ENCODE measurements at regions not wholly inside any gene's neighbourhood (a gene's known extent, or its start where the extent isn't known, plus 50 kb on each side); places are given as distances from the start of the nearest gene placed in this dataset.

DNA sequence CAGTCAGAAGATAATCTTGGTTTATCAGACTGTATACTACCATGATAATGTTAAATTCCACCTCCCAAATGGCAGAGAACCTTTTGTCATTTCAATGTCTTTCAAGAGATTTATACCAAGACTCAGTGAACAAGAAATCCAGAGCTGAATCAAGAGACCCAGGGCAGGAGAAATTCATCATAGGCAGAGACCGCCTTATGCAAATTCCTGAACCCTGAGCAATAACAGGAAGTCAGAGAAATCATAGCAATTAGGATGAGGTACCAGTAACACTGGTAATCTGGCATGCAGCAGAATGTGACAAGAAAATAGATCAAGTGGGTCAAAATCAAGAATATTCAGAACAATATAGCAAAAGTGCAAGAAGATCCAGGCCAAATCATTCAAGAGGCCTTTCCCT is 412.4 kb upstream of the LRATD1 start:
- intact Hi-C loops (cut with DNase I, micrococcal nuclease) = no loop called here
- DNase-seq (no peak), ATAC-seq (no peak)
- no peaks in the 10 kb centered on the region for H3K27me3 Mint-ChIP-seq
- ChIA-PET POLR2A (no interaction called here), CTCF (no interaction called here)
- H3K27ac Mint-ChIP-seq = no peak overlapping the region
- H3K4me3 Mint-ChIP-seq = no peak overlapping the region
- no peaks in the 10 kb centered on the region for H3K9me3 Mint-ChIP-seq (ENCODE audit: low read depth)
- H3K36me3 Mint-ChIP-seq (ENCODE audit: low read depth) = no peaks in the 10 kb centered on the region
- H3K4me1 Mint-ChIP-seq = no peaks in the 10 kb centered on the region

DNA sequence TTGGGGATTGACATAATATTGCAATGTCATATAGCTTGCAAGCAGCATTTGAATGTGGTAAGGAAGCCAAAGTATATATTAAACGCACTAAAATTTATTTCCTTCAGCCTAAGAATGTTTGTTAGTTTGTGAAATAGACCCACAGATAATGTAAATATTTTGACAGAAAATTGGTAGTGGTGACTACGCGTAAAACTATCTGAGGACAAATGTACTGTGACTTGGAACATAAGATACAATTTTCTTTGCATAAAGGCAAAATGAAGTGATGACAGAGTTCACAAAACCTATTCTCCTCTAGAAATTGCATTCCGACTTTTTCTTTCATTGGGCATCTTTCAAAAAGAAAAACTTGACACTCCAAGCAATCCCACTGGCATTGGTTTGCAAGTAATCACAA is 411.1 kb upstream of the LRATD1 start:
- no peaks in the 10 kb centered on the region for H3K9me3 Mint-ChIP-seq (ENCODE audit: low read depth)

DNA sequence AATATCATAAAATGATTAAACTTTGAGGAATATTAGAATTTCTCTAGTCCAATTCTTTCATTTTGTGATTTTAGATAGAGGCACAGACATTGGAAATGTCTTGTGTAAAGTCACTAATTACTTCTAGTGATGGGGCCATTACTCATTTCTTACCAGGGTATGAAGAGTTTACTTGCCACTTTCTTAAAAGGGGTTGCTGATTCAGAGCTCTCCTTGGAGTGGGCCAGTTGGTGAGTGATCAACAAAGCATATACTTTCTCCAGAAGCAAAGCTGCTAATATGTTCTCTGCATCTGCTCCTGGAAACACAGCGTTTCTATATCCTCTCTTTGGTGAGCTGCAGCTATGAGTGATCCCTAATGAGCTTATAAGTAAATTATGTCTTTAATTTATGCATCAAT is 408.9 kb upstream of the LRATD1 start:
- Mint-ChIP-seq H3K36me3 (ENCODE audit: low read depth) (no peaks in the 10 kb centered on the region), H3K4me1 (no peaks in the 10 kb centered on the region), H3K9me3 (ENCODE audit: low read depth) (peaks cover 2% of the 10 kb centered on the region), H3K27me3 (no peaks in the 10 kb centered on the region), H3K27ac (no peak overlapping the region), H3K4me3 (no peak overlapping the region)
- DNase-seq = no peak
- ChIA-PET POLR2A (no interaction called here), CTCF (no interaction called here)
- ATAC-seq = no peak
- intact Hi-C loops (cut with DNase I, micrococcal nuclease) = no loop called here

More for the DNA sequence above, 411.1 kb upstream of the LRATD1 start:
- Mint-ChIP-seq H3K27ac (no peak overlapping the region), H3K4me3 (no peak overlapping the region), H3K27me3 (no peaks in the 10 kb centered on the region), H3K36me3 (ENCODE audit: low read depth) (no peaks in the 10 kb centered on the region), H3K4me1 (no peaks in the 10 kb centered on the region)
- DNase-seq (no peak), ATAC-seq (no peak)
- ChIA-PET CTCF (no interaction called here), POLR2A (interaction anchor here (0.7 kb wide), 1 partner anchor 874 kb away, joined by 3 read pairs; no protein-coding TSS in a partner anchor)
- intact Hi-C loops (cut with DNase I, micrococcal nuclease) = no loop called here

DNA sequence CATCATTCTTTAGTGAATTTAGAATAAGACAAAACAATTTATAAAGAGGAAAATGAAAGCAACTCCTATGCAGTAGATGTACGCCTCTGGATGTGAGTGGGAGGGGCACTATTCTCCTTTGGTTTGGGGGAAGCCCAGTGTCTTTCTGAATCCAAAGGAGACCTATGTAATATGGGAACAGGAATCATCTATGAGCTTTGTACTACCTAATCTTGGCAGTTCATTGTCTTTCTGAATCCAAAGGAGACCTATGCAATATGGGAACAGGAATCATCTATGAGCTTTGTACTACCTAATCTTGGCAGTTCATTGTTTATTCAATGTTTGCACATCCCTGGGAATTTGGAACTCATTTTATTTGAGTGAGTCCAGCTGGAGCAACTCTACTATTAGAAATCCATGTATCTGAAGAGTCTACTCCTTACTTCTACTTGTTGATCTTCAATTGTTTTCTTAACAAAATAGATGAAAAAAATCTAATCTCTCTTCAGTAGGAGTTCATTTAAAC is 401.1 kb upstream of the LRATD1 start:
- H3K36me3 Mint-ChIP-seq (ENCODE audit: low read depth) = no peaks in the 10 kb centered on the region
- peaks cover 8% of the 10 kb centered on the region for H3K9me3 Mint-ChIP-seq (ENCODE audit: low read depth)
- POLR2A ChIA-PET = no interaction called here
- DNase-seq (no peak), ATAC-seq (no peak)
- CTCF ChIA-PET = no interaction called here
- no peaks in the 10 kb centered on the region for H3K27me3 Mint-ChIP-seq
- intact Hi-C loops (cut with DNase I, micrococcal nuclease) = no loop called here
- H3K4me1 Mint-ChIP-seq = no peaks in the 10 kb centered on the region
- no peak overlapping the region for H3K27ac Mint-ChIP-seq
- no peak overlapping the region for H3K4me3 Mint-ChIP-seq

DNA sequence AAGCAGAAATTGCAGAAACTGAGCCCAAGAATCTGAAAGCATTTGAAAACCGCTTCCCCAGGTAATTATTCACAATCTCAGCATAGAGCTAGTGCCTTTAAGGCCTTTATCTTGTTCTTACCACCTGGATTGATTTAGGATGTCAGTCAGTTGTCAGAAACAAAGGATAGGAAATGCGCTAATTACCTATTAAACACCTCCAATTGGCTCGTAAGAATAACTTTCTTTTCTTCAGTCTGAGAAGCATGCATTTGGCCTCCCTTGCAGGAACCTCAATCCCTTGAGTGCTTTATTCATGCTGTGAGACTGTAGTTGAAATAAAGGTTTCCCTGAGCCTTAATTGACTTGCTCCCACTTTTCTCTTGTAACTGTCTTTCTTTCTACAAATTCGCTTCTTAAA is 400.3 kb upstream of the LRATD1 start:
- ChIA-PET CTCF (no interaction called here), POLR2A (no interaction called here)
- Mint-ChIP-seq H3K4me1 (no peaks in the 10 kb centered on the region), H3K4me3 (no peak overlapping the region), H3K36me3 (ENCODE audit: low read depth) (no peaks in the 10 kb centered on the region), H3K27ac (no peak overlapping the region), H3K27me3 (no peaks in the 10 kb centered on the region), H3K9me3 (ENCODE audit: low read depth) (peaks cover 8% of the 10 kb centered on the region)
- no peak for DNase-seq
- no peak for ATAC-seq
- intact Hi-C loops (cut with DNase I, micrococcal nuclease) = no loop called here

DNA sequence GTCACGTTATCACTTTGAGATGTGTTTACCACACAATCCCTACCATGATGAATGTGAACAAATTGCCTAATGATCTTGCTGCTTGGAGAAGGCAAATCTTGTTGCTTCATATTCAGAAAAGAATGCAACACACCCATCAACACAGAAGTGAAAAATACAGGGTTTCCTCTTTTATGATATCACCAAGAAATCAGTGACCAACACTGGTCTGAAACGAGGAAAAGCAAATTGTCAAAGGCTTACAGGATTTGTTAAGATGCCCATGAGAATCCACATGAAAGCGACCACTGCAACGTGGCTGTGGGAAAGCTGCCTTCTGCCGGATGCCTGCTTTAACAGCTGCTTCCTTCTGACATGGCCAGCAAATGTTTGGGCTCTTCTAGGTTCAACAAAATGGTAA is 397.6 kb upstream of the LRATD1 start:
- intact Hi-C loops (cut with DNase I, micrococcal nuclease) = no loop called here
- H3K27ac Mint-ChIP-seq = no peak overlapping the region
- ChIA-PET CTCF (no interaction called here), POLR2A (no interaction called here)
- ATAC-seq = no peak
- no peaks in the 10 kb centered on the region for H3K27me3 Mint-ChIP-seq
- H3K9me3 Mint-ChIP-seq (ENCODE audit: low read depth) = peaks cover 6% of the 10 kb centered on the region
- no peak for DNase-seq
- no peaks in the 10 kb centered on the region for H3K4me1 Mint-ChIP-seq
- H3K36me3 Mint-ChIP-seq (ENCODE audit: low read depth) = no peaks in the 10 kb centered on the region
- no peak overlapping the region for H3K4me3 Mint-ChIP-seq

DNA sequence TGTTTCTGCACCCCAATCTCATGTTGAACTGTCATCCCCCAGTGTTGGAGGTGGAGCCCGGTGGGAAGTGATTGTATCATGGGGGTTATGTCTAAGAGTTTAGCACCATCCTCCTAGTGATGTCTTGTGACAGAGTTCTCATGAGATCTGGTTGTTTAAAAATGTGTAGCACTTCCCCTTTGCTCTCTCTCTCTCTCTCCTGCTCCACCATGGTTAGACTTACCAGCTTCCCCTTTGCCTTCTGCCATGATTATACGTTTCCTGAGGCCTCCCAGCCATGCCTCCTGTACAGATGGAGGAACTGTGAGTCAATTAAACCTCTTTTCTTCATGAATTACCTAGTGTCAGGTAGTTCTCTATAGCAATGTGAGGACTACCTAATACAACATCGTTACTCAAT is 396.9 kb upstream of the LRATD1 start:
- intact Hi-C loops (cut with DNase I, micrococcal nuclease) = no loop called here
- Mint-ChIP-seq H3K4me1 (no peaks in the 10 kb centered on the region), H3K36me3 (ENCODE audit: low read depth) (no peaks in the 10 kb centered on the region), H3K27me3 (no peaks in the 10 kb centered on the region), H3K27ac (no peak overlapping the region), H3K9me3 (ENCODE audit: low read depth) (peaks cover 5% of the 10 kb centered on the region), H3K4me3 (no peak overlapping the region)
- DNase-seq (no peak), ATAC-seq (no peak)
- CTCF ChIA-PET = no interaction called here
- POLR2A ChIA-PET = no interaction called here

DNA sequence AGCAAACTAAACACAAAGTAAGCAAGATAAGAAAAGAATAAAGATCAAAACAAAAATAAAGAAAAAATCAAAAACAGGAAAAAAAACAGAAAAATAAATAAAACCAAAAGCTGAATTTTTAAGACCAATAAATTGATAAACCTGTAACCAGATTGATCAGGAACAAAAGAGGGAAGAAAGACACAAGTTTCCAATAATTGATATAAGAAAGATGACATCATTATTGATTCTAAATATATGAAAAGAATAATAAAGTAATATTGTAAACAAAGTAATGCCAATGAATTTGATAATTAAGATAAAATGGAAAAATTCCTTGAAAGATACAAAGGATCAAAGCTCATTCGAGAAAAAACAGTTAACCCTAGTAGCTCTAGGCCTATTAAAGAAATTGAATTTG is 394.6 kb upstream of the LRATD1 start:
- ChIA-PET CTCF (no interaction called here), POLR2A (no interaction called here)
- H3K9me3 Mint-ChIP-seq (ENCODE audit: low read depth) = peaks cover 3% of the 10 kb centered on the region

DNA sequence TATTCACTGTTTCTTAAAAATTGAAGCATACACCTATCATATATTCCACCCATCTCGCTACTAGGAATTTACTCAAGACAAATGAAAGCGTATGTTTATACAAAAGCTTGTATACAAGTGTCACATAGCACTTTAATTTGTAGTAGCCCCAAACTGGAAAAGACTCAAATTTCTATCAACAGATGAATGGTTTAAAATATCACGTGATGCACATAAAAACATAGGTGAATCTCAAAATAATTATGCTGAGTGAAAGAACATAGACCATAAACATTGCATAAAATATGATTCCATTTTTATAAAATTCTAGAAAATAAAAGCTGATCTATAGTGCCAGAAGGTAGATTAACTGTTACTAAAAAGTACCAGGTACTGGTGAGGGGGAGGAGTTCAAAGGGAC is 392.9 kb upstream of the LRATD1 start:
- H3K27me3 Mint-ChIP-seq = no peaks in the 10 kb centered on the region
- H3K9me3 Mint-ChIP-seq (ENCODE audit: low read depth) = peaks cover 2% of the 10 kb centered on the region
- POLR2A ChIA-PET = no interaction called here
- no peaks in the 10 kb centered on the region for H3K36me3 Mint-ChIP-seq (ENCODE audit: low read depth)
- DNase-seq = no peak
- H3K4me3 Mint-ChIP-seq = no peak overlapping the region
- intact Hi-C loops (cut with DNase I, micrococcal nuclease) = no loop called here
- no peak overlapping the region for H3K27ac Mint-ChIP-seq
- ATAC-seq = no peak
- CTCF ChIA-PET = no interaction called here
- H3K4me1 Mint-ChIP-seq = no peaks in the 10 kb centered on the region

More for the DNA sequence above, 394.6 kb upstream of the LRATD1 start:
- DNase-seq = no peak
- Mint-ChIP-seq H3K36me3 (ENCODE audit: low read depth) (no peaks in the 10 kb centered on the region), H3K27me3 (no peaks in the 10 kb centered on the region), H3K4me1 (no peaks in the 10 kb centered on the region), H3K27ac (no peak overlapping the region), H3K4me3 (no peak overlapping the region)
- no peak for ATAC-seq
- intact Hi-C loops (cut with DNase I, micrococcal nuclease) = no loop called here

DNA sequence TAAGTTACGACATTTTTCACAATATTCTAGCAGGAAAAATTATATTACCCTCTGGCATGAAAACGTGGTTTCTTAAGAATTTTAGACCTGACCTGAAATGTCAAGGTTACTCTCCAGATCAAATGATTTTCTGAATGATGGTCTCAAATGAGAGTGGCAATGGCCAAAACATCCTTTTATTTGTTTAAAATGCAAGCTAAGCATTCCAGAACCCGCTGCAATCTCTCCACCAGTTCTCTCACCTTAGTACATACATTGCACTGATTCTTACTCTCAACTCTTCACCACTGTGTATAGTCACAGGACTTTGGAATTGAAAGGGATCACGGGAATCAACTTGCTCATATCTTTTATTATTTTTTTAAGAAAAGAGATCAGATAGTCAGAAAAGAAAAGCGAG is 391.6 kb upstream of the LRATD1 start:
- no peak overlapping the region for H3K4me3 Mint-ChIP-seq
- ChIA-PET POLR2A (no interaction called here), CTCF (no interaction called here)
- H3K4me1 Mint-ChIP-seq = no peaks in the 10 kb centered on the region
- no peak overlapping the region for H3K27ac Mint-ChIP-seq
- no peak for DNase-seq
- ATAC-seq = no peak
- intact Hi-C loops (cut with DNase I, micrococcal nuclease) = no loop called here
- peaks cover 1% of the 10 kb centered on the region for H3K9me3 Mint-ChIP-seq (ENCODE audit: low read depth)
- H3K36me3 Mint-ChIP-seq (ENCODE audit: low read depth) = no peaks in the 10 kb centered on the region
- no peaks in the 10 kb centered on the region for H3K27me3 Mint-ChIP-seq

DNA sequence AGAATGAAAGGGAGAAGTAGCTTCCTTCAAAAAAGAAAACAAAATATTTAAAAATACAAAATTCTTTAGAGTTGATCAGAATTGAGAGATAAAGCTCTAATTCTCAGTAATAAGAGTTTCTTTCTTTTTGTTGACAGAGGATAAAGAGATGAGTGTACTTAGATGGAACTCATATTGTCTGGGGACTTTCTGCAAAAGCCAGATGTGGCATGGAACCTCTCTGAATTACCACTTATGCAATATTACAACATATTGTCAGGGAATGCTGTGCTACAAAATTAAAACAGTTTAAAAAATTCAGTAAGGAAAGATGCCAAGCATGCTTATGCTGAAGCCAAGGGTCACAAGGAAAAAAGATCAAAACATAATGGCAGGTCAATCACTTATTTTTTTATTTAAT is 386.6 kb upstream of the LRATD1 start:
- POLR2A ChIA-PET = no interaction called here
- CTCF ChIA-PET = no interaction called here
- DNase-seq = no peak

DNA sequence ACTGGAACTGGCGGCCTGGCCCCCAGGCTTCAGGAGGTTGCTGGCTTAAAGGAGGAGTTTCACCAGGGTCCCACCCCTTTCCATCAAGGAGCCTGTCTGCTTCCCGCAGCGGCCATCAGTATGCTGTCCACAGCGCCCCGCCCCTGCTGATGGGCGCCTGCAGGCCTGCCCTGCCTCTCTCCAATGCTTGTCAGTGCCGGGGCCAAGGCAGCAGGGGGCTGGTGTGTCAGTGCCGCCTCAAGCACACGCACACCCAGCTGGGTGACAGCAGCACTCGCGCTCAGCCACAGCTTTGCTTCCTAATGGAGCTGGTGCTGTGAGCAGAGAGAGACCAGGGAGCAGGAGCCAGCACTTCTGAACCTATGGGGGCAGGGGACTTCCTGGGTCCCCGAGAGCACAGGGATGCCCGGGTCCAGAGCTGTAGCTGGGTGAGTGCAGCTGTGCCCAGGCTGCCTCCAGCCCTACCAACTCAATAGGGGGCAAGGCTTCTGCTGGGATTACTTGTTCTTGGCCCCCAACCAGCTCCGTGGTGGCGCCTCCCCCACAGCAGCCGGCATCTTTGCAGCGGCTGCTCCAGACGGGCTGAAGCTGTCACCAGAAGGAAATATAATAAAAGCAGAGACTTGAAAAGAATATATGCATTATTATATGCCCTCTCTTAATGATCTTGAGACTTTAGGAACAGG is 377.2 kb upstream of the LRATD1 start:
- Mint-ChIP-seq H3K4me1 (no peaks in the 10 kb centered on the region), H3K4me3 (no peak overlapping the region), H3K27ac (no peak overlapping the region), H3K36me3 (ENCODE audit: low read depth) (no peaks in the 10 kb centered on the region), H3K9me3 (ENCODE audit: low read depth) (peaks cover 7% of the 10 kb centered on the region), H3K27me3 (no peaks in the 10 kb centered on the region)
- DNase-seq (no peak), ATAC-seq (no peak)
- ChIA-PET CTCF (interaction anchor here (0.7 kb wide), 1 partner anchor 379 kb away, joined by 5 read pairs; no protein-coding TSS in a partner anchor), POLR2A (no interaction called here)
- intact Hi-C loops (cut with DNase I, micrococcal nuclease) = no loop called here

More for the DNA sequence above, 386.6 kb upstream of the LRATD1 start:
- H3K27ac Mint-ChIP-seq = no peak overlapping the region
- no peak for ATAC-seq
- H3K27me3 Mint-ChIP-seq = no peaks in the 10 kb centered on the region
- peaks cover 1% of the 10 kb centered on the region for H3K9me3 Mint-ChIP-seq (ENCODE audit: low read depth)
- no peaks in the 10 kb centered on the region for H3K36me3 Mint-ChIP-seq (ENCODE audit: low read depth)
- intact Hi-C loops (cut with DNase I, micrococcal nuclease) = no loop called here
- H3K4me1 Mint-ChIP-seq = no peaks in the 10 kb centered on the region
- H3K4me3 Mint-ChIP-seq = no peak overlapping the region

DNA sequence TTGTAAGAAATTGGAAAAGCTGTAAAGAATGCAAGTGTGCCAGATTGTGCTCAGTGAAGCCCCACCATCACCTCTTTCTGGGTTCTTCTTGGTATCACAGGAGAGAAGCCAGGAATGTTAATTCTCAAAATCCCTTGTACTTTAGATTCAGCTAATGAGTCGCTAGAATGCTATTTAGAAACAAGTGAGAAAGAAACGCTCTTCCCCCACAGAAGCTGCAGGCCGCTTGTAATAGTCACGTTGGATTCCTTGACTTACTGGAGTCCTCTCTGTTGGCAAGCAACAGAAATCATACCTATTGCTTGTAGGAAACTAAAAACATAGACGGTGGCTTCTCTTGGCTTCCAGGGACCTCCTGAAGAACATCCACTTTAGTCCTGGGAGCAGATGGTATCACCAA is 375.6 kb upstream of the LRATD1 start:
- POLR2A ChIA-PET = no interaction called here
- CTCF ChIA-PET = no interaction called here
- intact Hi-C loops (cut with DNase I, micrococcal nuclease) = no loop called here
- peaks cover 2% of the 10 kb centered on the region for H3K9me3 Mint-ChIP-seq (ENCODE audit: low read depth)
- no peak for DNase-seq
- ATAC-seq = no peak
- H3K27me3 Mint-ChIP-seq = no peaks in the 10 kb centered on the region
- H3K4me1 Mint-ChIP-seq = no peaks in the 10 kb centered on the region
- H3K4me3 Mint-ChIP-seq = no peak overlapping the region
- H3K36me3 Mint-ChIP-seq (ENCODE audit: low read depth) = no peaks in the 10 kb centered on the region
- no peak overlapping the region for H3K27ac Mint-ChIP-seq
